NCI-H2029 (cell line): ENCODE measurements at regions not wholly inside any gene's neighbourhood (a gene's known extent, or its start where the extent isn't known, plus 50 kb on each side); places are given as distances from the start of the nearest gene placed in this dataset.

Source experiments
- DNase-seq: peaks from one replicate; lab custom pipeline; 2025; lab: John Stamatoyannopoulos, UW

DNA sequence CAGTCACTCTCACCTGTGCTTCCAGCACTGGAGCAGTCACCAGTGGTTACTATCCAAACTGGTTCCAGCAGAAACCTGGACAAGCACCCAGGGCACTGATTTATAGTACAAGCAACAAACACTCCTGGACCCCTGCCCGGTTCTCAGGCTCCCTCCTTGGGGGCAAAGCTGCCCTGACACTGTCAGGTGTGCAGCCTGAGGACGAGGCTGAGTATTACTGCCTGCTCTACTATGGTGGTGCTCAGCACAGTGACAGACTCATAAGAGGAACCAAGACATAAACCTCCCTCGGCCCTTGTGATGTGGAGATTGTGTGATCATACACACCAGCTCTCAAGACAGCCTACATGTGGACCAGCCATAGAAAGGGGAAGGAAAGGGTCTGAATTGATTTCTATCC lies 113.3 kb downstream of the ZNF280B start:
- DNase-seq, result no peak

- DNase-seq, result no peak
Measured at GRCh38 chr22:22396741-22397291, 111.7 kb downstream of the ZNF280B start.

DNA sequence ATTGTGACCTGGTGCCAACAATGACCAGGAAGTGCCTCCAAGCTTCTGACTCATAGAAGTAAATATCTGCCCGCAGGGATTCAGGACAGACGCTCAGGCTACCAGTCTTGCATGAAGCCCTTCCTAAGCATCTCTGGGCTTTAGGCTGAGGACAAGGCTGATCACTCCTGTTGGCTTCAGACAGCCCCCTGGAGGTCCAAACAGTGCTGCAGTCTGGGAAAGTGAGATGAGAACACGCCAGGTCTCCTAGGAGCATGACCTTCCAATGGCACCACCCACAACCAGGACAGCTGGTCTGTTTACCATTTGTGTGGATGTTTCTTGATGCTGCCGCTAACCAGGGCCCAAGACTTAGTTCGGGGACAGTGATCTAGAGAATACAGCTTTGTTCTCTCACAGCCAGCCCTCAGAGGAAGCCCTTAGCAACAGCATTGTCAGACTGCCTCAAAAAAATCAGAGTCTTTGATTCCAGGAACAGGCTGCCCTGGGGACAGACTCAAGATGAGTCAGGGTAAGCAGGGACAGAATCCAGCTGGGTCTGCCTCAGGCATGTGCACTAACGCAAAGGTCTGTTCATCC lies 111.2 kb downstream of the ZNF280B start:
- peak; percentile 18 for DNase-seq

GRCh38 chr22:22397875-22398524 lies 110.5 kb downstream of the ZNF280B start:
- DNase-seq, result no peak

GRCh38 chr22:22398530-22399327 lies 109.8 kb downstream of the ZNF280B start:
- DNase-seq, result no peak

- DNase-seq, result no peak
Measured at GRCh38 chr22:22400099-22400498, 108.4 kb downstream of the ZNF280B start.

DNA sequence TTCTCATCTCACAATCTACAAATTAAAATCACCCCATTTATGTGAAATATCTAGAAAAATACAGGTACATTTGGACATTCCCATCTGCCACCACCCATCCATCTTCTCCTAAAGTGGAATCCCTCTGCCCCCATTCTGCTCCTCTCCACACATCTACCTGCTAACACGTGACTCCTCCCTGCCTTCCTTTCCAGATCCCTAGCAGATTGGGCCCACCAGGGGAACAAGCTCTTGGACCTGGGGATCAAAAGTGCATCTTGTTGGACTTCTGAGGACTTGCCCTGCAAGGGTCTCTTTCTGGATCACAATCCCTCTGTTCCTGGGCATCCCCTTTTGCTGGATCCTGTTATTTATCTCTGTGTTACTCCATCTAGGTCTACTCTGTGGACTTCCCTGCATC lies 107.6 kb downstream of the ZNF280B start:
- no peak for DNase-seq

DNA sequence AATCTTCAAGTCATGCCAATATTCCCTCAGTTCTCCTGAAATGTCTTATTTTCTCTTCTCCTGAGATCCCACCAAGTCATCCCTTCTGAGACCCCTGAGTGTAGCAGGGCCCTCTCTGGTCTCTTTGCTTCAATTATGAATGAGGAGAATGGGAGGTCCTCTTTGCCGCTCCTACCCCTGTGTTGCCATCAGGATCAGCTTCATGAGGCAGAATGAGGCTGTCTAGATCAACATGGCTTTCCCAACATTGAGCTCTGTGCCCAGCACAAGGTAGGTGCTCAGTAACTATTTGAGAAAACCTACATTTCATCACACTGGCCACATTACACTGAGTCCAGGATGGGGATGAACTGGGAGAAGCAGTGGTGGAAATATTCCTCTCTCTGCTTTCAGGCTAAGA lies 107.2 kb downstream of the ZNF280B start:
- DNase-seq, result no peak

DNA sequence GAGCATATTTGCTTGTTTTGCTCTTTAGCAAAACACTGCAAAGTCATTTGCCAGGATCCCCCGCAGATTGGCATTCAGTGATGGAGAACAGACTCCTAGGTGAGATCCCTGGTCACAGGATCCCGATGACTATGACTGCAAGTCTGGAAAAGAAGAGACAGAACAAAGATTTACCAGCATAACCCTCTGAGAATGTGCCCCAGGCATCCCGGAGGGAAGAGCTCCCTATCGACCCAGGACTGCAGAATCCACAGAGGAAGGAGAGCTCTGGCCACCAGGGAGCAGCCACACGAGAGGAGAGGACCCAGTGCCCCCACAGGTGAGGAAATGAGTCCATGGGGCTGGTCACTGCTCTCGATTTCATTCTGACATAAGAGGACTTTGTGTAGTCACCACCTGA lies 105.2 kb downstream of the ZNF280B start:
- DNase-seq, result no peak

GRCh38 chr22:22403771-22404170 lies 104.8 kb downstream of the ZNF280B start:
- DNase-seq, result no peak

DNA sequence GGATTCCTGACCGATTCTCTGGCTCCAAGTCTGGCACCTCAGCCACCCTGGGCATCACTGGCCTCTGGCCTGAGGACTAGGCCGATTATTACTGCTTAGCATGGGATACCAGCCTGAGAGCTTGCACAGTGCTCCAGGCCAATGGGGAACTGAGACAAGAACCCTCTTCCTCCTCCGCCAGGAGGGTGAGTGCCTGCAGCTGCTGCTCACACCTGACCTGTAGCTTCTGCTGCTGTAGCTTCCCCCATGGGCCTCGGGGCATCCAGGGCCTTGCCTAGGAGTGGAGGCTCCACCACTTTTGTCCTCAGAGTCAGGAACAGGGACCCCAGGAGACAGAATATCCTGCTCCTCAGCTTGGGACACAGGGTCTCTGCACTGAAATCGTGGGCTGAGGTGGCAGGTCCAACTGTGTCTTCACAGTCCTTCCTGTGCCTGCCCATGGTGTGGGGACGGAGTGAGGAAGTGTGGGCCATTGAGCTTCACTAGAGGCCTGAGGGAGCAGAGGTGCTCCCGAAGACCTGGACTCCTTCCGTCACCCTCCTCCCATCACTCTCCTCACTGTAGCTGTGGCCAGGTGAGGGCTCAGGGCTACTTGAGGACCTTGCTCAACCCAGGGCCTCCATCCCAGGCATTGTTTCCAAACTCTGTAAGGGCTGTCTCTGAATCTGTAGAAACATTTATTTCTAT lies 103.8 kb downstream of the ZNF280B start:
- no peak for DNase-seq

- no peak for DNase-seq
Measured at GRCh38 chr22:22406445-22407027, 102.0 kb downstream of the ZNF280B start.

DNA sequence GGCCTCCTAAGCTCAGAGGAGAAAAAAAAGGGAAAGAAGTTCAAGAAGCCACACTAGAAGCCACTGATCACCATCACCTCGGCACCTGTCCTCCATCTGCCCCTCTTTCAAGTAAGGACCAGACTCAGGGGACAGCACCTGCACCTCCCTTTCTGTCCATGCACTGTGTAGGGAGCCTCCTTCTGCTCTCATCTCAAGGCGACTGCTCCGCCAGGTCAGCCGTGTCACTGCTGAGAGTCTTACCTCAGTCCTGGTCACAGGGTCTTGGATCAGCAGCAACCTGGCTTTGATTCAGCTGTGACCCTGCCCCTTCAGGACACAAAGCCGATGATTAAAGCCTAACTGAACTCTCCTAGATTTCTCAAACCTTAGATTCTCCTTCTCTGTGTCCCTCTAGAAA lies 101.5 kb downstream of the ZNF280B start:
- DNase-seq, result no peak

DNA sequence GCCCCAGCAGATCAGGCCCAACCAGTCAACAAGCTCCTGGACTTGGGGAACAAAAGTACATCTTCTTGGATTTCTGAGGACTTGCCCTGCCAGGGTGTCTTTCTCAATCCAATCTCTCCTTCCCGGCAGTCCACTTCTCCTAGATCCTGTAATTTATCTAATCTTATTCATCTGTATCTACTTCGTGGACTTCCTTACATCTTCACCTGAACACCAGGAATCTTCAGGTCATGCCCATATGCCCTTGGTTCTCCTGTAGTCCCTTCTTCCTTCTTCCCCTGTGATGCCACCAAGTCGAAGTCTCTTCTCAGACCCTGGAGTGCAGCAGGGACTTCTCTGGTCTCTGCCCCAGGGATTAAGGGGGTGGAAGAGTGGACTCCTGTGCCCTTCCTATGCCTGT lies 100.3 kb downstream of the ZNF280B start:
- no peak for DNase-seq

- no peak for DNase-seq
Measured at GRCh38 chr22:22408731-22409696, 99.5 kb downstream of the ZNF280B start.

DNA sequence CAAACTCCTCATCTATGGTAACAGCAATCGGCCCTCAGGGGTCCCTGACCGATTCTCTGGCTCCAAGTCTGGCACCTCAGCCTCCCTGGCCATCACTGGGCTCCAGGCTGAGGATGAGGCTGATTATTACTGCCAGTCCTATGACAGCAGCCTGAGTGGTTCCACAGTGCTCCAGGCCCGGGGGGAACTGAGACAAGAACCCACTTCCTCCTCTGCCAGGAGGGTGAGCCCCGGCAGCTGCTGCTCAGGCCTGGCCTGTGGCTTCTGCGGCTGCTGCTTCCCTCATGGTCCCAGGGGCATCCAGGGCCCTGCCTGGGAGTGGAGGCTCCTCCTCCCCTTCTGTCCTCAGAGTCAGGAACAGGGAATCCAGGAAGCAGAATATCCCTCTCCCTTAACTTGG lies 98.4 kb downstream of the ZNF280B start:
- no peak for DNase-seq

DNA sequence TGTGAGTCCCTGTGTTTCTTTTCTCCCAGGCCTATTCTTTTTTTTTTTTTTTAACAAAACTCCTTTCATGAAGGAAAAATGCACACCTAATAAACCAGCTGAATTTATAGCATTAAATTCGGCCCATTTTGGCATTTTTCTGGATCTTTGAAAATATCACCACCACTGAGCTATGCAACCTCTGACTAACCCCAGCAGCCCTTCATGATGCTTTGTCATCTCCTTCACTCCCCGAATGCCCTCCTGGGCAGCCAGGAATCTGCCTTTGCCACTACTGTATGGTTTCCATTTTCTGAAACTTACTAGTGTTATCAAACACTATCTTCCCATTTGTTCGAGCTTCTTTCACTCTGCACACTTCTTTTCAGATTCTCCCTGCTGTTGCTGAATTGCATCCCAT lies 97.9 kb downstream of the ZNF280B start:
- no peak for DNase-seq

- no peak for DNase-seq
Measured at GRCh38 chr22:22414266-22414665, 94.3 kb downstream of the ZNF280B start.

- DNase-seq, result no peak
Measured at GRCh38 chr22:22417495-22418162, 90.9 kb downstream of the ZNF280B start.

GRCh38 chr22:22418163-22418549 lies 90.4 kb downstream of the ZNF280B start:
- no peak for DNase-seq
